Stimulated activated effector memory CD8-positive, alpha-beta T cell treated with anti-CD3 and anti-CD28 coated beads, Interleukin-12 subunit alpha, Interleukin-12 subunit beta, amount 100 ng/mL, for 72 hours (primary cell): ENCODE measurements at regions not wholly inside any gene's neighbourhood (a gene's known extent, or its start where the extent isn't known, plus 50 kb on each side); places are given as distances from the start of the nearest gene placed in this dataset.
"Not testable (repeated sequence)": the region's sequence is repeated elsewhere in the genome, so short reads cannot be mapped to it uniquely, and the experiment has no call there.

Experiments
- ATAC-seq: fragments of 150-1000 bp; cut with Tn5 transposase; 2 replicates; pipeline ENCODE4 v1.10.0; 2021
- DNase-seq, 2 donors: peaks; one replicate each; pipeline ENCODE4 v3.0.0; 2021 to 2022; ENCODE audit warnings: low spot score in 2 of 2
- H3K27ac Mint-ChIP-seq: one replicate; pipeline ENCODE4 v1.8.0; 2022; ENCODE audit warnings: mild to moderate bottlenecking, mixed read lengths
- H3K36me3 Mint-ChIP-seq: one replicate; pipeline ENCODE4 v1.8.0; 2022; ENCODE audit warnings: mild to moderate bottlenecking, mixed read lengths
- H3K4me1 Mint-ChIP-seq: one replicate; pipeline ENCODE4 v1.8.0; 2022; ENCODE audit warnings: mixed read lengths
- H3K4me3 Mint-ChIP-seq: one replicate; pipeline ENCODE4 v1.8.0; 2022; ENCODE audit warnings: mild to moderate bottlenecking, mixed read lengths
- H3K9me3 Mint-ChIP-seq: one replicate; pipeline ENCODE4 v1.8.0; 2022; ENCODE audit warnings: mixed read lengths

GRCh38 chr4:105042451-105042850 lies 104.2 kb upstream of the TET2 start:
- H3K4me3 Mint-ChIP-seq, result no peak overlapping the region
- no peak overlapping the region for H3K27ac Mint-ChIP-seq
- H3K4me1 Mint-ChIP-seq, result no peaks in the 10 kb centered on the region
- H3K36me3 Mint-ChIP-seq, result no peaks in the 10 kb centered on the region
- no peak for ATAC-seq
- DNase-seq, result no peak
- peaks cover 4% of the 10 kb centered on the region for H3K9me3 Mint-ChIP-seq

GRCh38 chr4:105050896-105051295 lies 95.8 kb upstream of the TET2 start:
- Mint-ChIP-seq H3K4me1 (no peaks in the 10 kb centered on the region), H3K36me3 (no peaks in the 10 kb centered on the region), H3K4me3 (no peak overlapping the region), H3K9me3 (peaks cover 10% of the 10 kb centered on the region), H3K27ac (no peak overlapping the region)
- DNase-seq, result no peak
- no peak for ATAC-seq

GRCh38 chr4:105057370-105058105 lies 89.1 kb upstream of the TET2 start:
- Mint-ChIP-seq H3K4me1 (peaks cover 35% of the 10 kb centered on the region), H3K9me3 (peaks cover 5% of the 10 kb centered on the region), H3K36me3 (no peaks in the 10 kb centered on the region), H3K27ac (no peak overlapping the region), H3K4me3 (no peak overlapping the region)
- DNase-seq (no peak), ATAC-seq (no peak)

- H3K4me3 Mint-ChIP-seq, result no peak overlapping the region
- DNase-seq (no peak), ATAC-seq (no peak)
- H3K27ac Mint-ChIP-seq, result no peak overlapping the region
- peaks cover 35% of the 10 kb centered on the region for H3K4me1 Mint-ChIP-seq
- no peaks in the 10 kb centered on the region for H3K36me3 Mint-ChIP-seq
- H3K9me3 Mint-ChIP-seq, result no peaks in the 10 kb centered on the region
Measured at GRCh38 chr4:105058177-105058812, 88.4 kb upstream of the TET2 start.

GRCh38 chr4:105059337-105059736 lies 87.3 kb upstream of the TET2 start:
- Mint-ChIP-seq H3K27ac (peak overlapping the region; percentile 11), H3K4me1 (peaks cover 35% of the 10 kb centered on the region), H3K4me3 (no peak overlapping the region), H3K36me3 (no peaks in the 10 kb centered on the region), H3K9me3 (no peaks in the 10 kb centered on the region)
- DNase-seq (no peak), ATAC-seq (peak; percentile 57)

- Mint-ChIP-seq H3K27ac (peak overlapping the region; percentile 88), H3K9me3 (no peaks in the 10 kb centered on the region), H3K36me3 (no peaks in the 10 kb centered on the region), H3K4me3 (no peak overlapping the region), H3K4me1 (peaks cover 35% of the 10 kb centered on the region)
- ATAC-seq (peak; percentile 94), DNase-seq (no peak)
Measured at GRCh38 chr4:105060628-105061027, 86.0 kb upstream of the TET2 start.

- no peaks in the 10 kb centered on the region for H3K36me3 Mint-ChIP-seq
- H3K27ac Mint-ChIP-seq, result peak overlapping the region; percentile 88
- no peak for DNase-seq
- peaks cover 35% of the 10 kb centered on the region for H3K4me1 Mint-ChIP-seq
- peak overlapping the region; percentile 51 for H3K4me3 Mint-ChIP-seq
- H3K9me3 Mint-ChIP-seq, result no peaks in the 10 kb centered on the region
- peak; percentile 71 for ATAC-seq
Measured at GRCh38 chr4:105061136-105061696, 85.5 kb upstream of the TET2 start.

- DNase-seq, result no peak
- peak overlapping the region; percentile 88 for H3K27ac Mint-ChIP-seq
- H3K4me3 Mint-ChIP-seq, result peak overlapping the region; percentile 51
- H3K36me3 Mint-ChIP-seq, result no peaks in the 10 kb centered on the region
- peaks cover 35% of the 10 kb centered on the region for H3K4me1 Mint-ChIP-seq
- ATAC-seq, result no peak
- H3K9me3 Mint-ChIP-seq, result no peaks in the 10 kb centered on the region
Measured at GRCh38 chr4:105061731-105062130, 84.9 kb upstream of the TET2 start.

- H3K27ac Mint-ChIP-seq, result no peak overlapping the region
- no peak for DNase-seq
- H3K9me3 Mint-ChIP-seq, result no peaks in the 10 kb centered on the region
- no peaks in the 10 kb centered on the region for H3K36me3 Mint-ChIP-seq
- H3K4me1 Mint-ChIP-seq, result peaks cover 6% of the 10 kb centered on the region
- no peak for ATAC-seq
- H3K4me3 Mint-ChIP-seq, result no peak overlapping the region
Measured at GRCh38 chr4:105066401-105066800, 80.3 kb upstream of the TET2 start.

GRCh38 chr4:105067431-105067830 lies 79.2 kb upstream of the TET2 start:
- Mint-ChIP-seq H3K36me3 (no peaks in the 10 kb centered on the region), H3K27ac (no peak overlapping the region), H3K4me1 (no peaks in the 10 kb centered on the region), H3K9me3 (no peaks in the 10 kb centered on the region), H3K4me3 (no peak overlapping the region)
- DNase-seq, result no peak
- no peak for ATAC-seq

- no peaks in the 10 kb centered on the region for H3K4me1 Mint-ChIP-seq
- H3K9me3 Mint-ChIP-seq, result no peaks in the 10 kb centered on the region
- DNase-seq, result no peak
- H3K27ac Mint-ChIP-seq, result no peak overlapping the region
- no peak overlapping the region for H3K4me3 Mint-ChIP-seq
- no peaks in the 10 kb centered on the region for H3K36me3 Mint-ChIP-seq
- no peak for ATAC-seq
Measured at GRCh38 chr4:105067946-105068345, 78.7 kb upstream of the TET2 start.

GRCh38 chr4:105068516-105068915 lies 78.2 kb upstream of the TET2 start:
- Mint-ChIP-seq H3K27ac (no peak overlapping the region), H3K4me3 (no peak overlapping the region), H3K4me1 (no peaks in the 10 kb centered on the region), H3K9me3 (no peaks in the 10 kb centered on the region), H3K36me3 (no peaks in the 10 kb centered on the region)
- no peak for ATAC-seq
- DNase-seq, result no peak

GRCh38 chr4:105072095-105072494 lies 74.6 kb upstream of the TET2 start:
- not testable (repeated sequence) for DNase-seq, H3K9me3 Mint-ChIP-seq, H3K4me1 Mint-ChIP-seq, H3K27ac Mint-ChIP-seq, ATAC-seq, H3K36me3 Mint-ChIP-seq, H3K4me3 Mint-ChIP-seq

GRCh38 chr4:105074097-105074496 lies 72.6 kb upstream of the TET2 start:
- ATAC-seq, result no peak
- H3K27ac Mint-ChIP-seq, result no peak overlapping the region
- H3K4me3 Mint-ChIP-seq, result no peak overlapping the region
- DNase-seq, result no peak
- H3K9me3 Mint-ChIP-seq, result peaks cover 2% of the 10 kb centered on the region
- H3K4me1 Mint-ChIP-seq, result no peaks in the 10 kb centered on the region
- no peaks in the 10 kb centered on the region for H3K36me3 Mint-ChIP-seq

GRCh38 chr4:105075045-105075444 lies 71.6 kb upstream of the TET2 start:
- H3K4me1 Mint-ChIP-seq, result no peaks in the 10 kb centered on the region
- H3K27ac Mint-ChIP-seq, result no peak overlapping the region
- no peaks in the 10 kb centered on the region for H3K36me3 Mint-ChIP-seq
- H3K9me3 Mint-ChIP-seq, result peaks cover 2% of the 10 kb centered on the region
- no peak for DNase-seq
- ATAC-seq, result no peak
- H3K4me3 Mint-ChIP-seq, result no peak overlapping the region
